ENCODE measurements at regions not wholly inside any gene's neighbourhood (a gene's known extent, or its start where the extent isn't known, plus 50 kb on each side); places are given as distances from the start of the nearest gene placed in this dataset.

DNA sequence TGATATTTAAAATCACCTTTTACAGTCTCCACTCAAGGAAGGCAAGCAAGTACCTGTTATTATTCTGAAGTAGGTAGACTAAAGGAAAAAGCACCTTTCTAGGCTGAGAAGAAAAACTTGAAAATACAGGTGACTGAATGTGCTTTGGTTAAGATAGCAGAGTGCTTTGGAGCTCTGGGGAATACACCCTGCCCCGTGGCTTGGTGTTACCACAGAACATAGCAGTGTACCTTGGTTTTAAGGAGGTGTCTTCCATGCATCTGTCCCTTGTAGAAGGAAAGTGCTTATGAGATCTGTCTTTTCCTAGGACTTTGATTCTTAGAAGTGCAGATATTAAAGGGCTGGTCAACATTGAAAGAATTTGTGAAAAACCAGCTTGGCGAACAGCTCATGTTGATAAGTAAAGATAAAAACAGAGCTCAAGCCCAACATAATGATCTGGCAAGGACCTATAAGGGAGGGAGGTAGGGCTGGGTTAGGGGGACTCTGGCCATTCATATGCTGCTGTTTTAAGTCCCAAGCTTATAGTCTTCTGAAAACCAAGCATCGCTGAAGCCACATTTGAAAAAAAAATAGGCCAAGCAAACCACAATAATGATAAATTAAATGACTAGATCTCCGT lies 66.8 kb downstream of the ZNF608 start:
- Histone ChIP-seq H4K20me1 (ENCODE audit: insufficient read depth, low read length) (no peaks in the 10 kb centered on the region), H3K9ac (ENCODE audit: insufficient read depth, low read length, poor library complexity, severe bottlenecking) (no peak overlapping the region), H3K4me1 (ENCODE audit: control insufficient read depth in 1 of 2, insufficient read depth in 2 of 2, low read length in 2 of 2) (no peaks in the 10 kb centered on the region), H3K79me2 (ENCODE audit: insufficient read depth, low read length) (no peaks in the 10 kb centered on the region), H3K4me2 (replicated peaks; ENCODE audit: extremely low read depth, low read length, poor library complexity, severe bottlenecking) (no peak overlapping the region), H2AFZ (ENCODE audit: insufficient read depth, low read depth, low read length, poor library complexity, severe bottlenecking) (no peak overlapping the region), H3K27me3 (ENCODE audit: control insufficient read depth in 2 of 2, insufficient read depth in 2 of 2, low read length in 2 of 2) (no peaks in the 10 kb centered on the region), H3K4me3 (replicated peaks in 1 of 3; ENCODE audit: low read depth in 2 of 3, low read length in 3 of 3) (no peak overlapping the region), H3K9me3 (replicated peaks in 1 of 2; ENCODE audit: control insufficient read depth in 1 of 2, insufficient read depth in 1 of 2, low read length in 2 of 2) (no peaks in the 10 kb centered on the region), H3K36me3 (replicated peaks in 1 of 2; ENCODE audit: control insufficient read depth in 1 of 2, insufficient read depth in 2 of 2, low read length in 2 of 2) (no peaks in the 10 kb centered on the region), H3K27ac (ENCODE audit: low read depth in 1 of 2, low read length in 2 of 2) (no peak overlapping the region)
- no peak overlapping the region for H3K27ac Mint-ChIP-seq
- intact Hi-C loops (cut with micrococcal nuclease): no loop called here
- TF ChIP-seq, protein P1, sequence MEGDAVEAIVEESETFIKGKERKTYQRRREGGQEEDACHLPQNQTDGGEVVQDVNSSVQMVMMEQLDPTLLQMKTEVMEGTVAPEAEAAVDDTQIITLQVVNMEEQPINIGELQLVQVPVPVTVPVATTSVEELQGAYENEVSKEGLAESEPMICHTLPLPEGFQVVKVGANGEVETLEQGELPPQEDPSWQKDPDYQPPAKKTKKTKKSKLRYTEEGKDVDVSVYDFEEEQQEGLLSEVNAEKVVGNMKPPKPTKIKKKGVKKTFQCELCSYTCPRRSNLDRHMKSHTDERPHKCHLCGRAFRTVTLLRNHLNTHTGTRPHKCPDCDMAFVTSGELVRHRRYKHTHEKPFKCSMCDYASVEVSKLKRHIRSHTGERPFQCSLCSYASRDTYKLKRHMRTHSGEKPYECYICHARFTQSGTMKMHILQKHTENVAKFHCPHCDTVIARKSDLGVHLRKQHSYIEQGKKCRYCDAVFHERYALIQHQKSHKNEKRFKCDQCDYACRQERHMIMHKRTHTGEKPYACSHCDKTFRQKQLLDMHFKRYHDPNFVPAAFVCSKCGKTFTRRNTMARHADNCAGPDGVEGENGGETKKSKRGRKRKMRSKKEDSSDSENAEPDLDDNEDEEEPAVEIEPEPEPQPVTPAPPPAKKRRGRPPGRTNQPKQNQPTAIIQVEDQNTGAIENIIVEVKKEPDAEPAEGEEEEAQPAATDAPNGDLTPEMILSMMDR (IDR thresholded peaks at IDR 0.05): no peak
- 100% methylated on average over 2 of the region's 4 CpGs for WGBS (ENCODE audit: insufficient coverage)
- peaks cover 0 to 3% (median 0%) of the 10 kb centered on the region in 7 donors for H3K9me3 Mint-ChIP-seq
- DNase-seq: no peak
- no peaks in the 10 kb centered on the region for H3K36me3 Mint-ChIP-seq
- peaks cover 10% of the 10 kb centered on the region for H3K4me1 Mint-ChIP-seq
- no peak overlapping the region for H3K4me3 Mint-ChIP-seq
- peaks cover 0 to 7% (median 1%) of the 10 kb centered on the region in 3 donors for H3K27me3 Mint-ChIP-seq (ENCODE audit: low read depth in 3 of 3)

DNA sequence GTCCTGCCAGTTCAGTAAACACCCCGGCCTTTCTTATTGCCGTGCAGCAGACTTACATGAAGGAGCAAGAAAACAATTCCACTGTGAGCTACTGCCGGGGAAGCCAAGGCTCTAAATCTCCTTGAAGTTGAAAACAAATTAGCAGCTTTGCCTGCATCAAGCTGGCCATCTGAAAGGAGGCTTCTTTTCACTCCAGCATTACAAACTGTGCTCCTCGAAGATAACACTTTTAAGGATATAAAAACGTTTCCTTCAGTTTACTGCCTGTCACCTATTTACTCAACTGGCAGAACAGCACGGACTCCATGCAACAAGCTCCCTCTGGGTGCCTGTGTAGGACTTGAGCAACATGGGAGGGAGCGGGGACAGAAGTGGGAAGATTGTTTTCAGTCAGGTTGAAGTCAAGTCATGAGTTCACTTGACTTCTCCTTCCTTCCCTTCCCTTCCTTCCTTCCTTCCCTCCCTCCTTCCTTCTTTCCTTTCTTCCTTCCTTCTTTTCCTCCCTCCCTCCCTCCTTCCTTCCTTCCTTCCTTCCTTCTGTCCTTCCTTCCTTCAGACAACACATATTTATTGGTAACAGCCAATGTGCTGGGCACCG lies 67.4 kb downstream of the ZNF608 start:
- Mint-ChIP-seq H3K27ac (no peak overlapping the region), H3K4me3 (no peak overlapping the region), H3K27me3 (ENCODE audit: low read depth in 3 of 3) (peaks cover 0 to 7% (median 1%) of the 10 kb centered on the region in 3 donors), H3K9me3 (peaks cover 0 to 3% (median 0%) of the 10 kb centered on the region in 7 donors), H3K36me3 (no peaks in the 10 kb centered on the region), H3K4me1 (peaks cover 9% of the 10 kb centered on the region)
- no peak overlapping the region for H3K4me3 ChIP-seq (replicated peaks in 1 of 3; ENCODE audit: low read depth in 2 of 3, low read length in 3 of 3)
- H3K9ac ChIP-seq (ENCODE audit: insufficient read depth, low read length, poor library complexity, severe bottlenecking): no peak overlapping the region
- H3K4me1 ChIP-seq (ENCODE audit: control insufficient read depth in 1 of 2, insufficient read depth in 2 of 2, low read length in 2 of 2): no peaks in the 10 kb centered on the region
- H3K9me3 ChIP-seq (replicated peaks in 1 of 2; ENCODE audit: control insufficient read depth in 1 of 2, insufficient read depth in 1 of 2, low read length in 2 of 2): no peaks in the 10 kb centered on the region
- H4K20me1 ChIP-seq (ENCODE audit: insufficient read depth, low read length): no peaks in the 10 kb centered on the region
- no peak overlapping the region for H2AFZ ChIP-seq (ENCODE audit: insufficient read depth, low read depth, low read length, poor library complexity, severe bottlenecking)
- DNase-seq: no peak
- H3K27ac ChIP-seq (ENCODE audit: low read depth in 1 of 2, low read length in 2 of 2): no peak overlapping the region
- H3K27me3 ChIP-seq (ENCODE audit: control insufficient read depth in 2 of 2, insufficient read depth in 2 of 2, low read length in 2 of 2): no peaks in the 10 kb centered on the region
- intact Hi-C loops (cut with micrococcal nuclease): no loop called here
- TF ChIP-seq, protein P1 (IDR thresholded peaks at IDR 0.05): no peak
- H3K4me2 ChIP-seq (replicated peaks; ENCODE audit: extremely low read depth, low read length, poor library complexity, severe bottlenecking): no peak overlapping the region
- no peaks in the 10 kb centered on the region for H3K79me2 ChIP-seq (ENCODE audit: insufficient read depth, low read length)
- WGBS (ENCODE audit: insufficient coverage): 56% methylated on average over 3 of the region's 8 CpGs
- H3K36me3 ChIP-seq (replicated peaks in 1 of 2; ENCODE audit: control insufficient read depth in 1 of 2, insufficient read depth in 2 of 2, low read length in 2 of 2): no peaks in the 10 kb centered on the region

All from CD14-positive monocyte (primary cell).